ENCODE measurements at regions not wholly inside any gene's neighbourhood (a gene's known extent, or its start where the extent isn't known, plus 50 kb on each side); places are given as distances from the start of the nearest gene placed in this dataset.

DNA sequence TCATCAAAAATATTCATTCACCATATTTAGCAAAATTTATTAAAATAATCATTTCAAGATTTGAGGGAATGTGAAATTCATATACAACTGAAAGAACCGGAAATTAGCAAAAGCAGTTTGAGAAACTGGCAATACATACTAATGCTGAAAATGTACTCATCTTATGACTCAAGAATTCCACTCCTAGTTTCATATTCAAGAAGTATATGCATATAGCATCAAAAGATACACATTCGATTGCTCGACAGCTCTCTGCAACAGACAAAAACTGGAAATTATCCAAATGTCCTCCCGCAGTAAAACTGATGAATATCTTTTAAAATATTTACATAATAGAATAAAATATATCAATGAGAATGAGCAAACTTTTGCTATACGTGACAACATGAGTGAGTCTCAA lies 189.2 kb upstream of the MGAT4C start:
- Histone ChIP-seq H3T11ph (ENCODE audit: low read length) (no peak overlapping the region), H2BK120ac (ENCODE audit: low read depth, low read length, poor library complexity, severe bottlenecking) (no peak overlapping the region), H3K79me1 (ENCODE audit: insufficient read depth, low read depth, low read length, poor library complexity, severe bottlenecking) (no peaks in the 10 kb centered on the region), H3K27me3 (ENCODE audit: insufficient read depth, low read length) (no peaks in the 10 kb centered on the region), H2AFZ (ENCODE audit: low read length) (no peak overlapping the region), H2BK5ac (ENCODE audit: insufficient read length, low read length) (no peak overlapping the region), H3K79me2 (ENCODE audit: insufficient read depth, low read length) (no peaks in the 10 kb centered on the region), H2BK12ac (ENCODE audit: insufficient read length, low read depth, low read length) (no peak overlapping the region), H3K23ac (ENCODE audit: insufficient read length, low read depth, low read length) (no peak overlapping the region), H3K14ac (ENCODE audit: insufficient read depth, low read length) (no peak overlapping the region), H3K4me1 (ENCODE audit: insufficient read depth, low read length) (no peaks in the 10 kb centered on the region), H4K91ac (ENCODE audit: insufficient read length, low read depth, low read length) (no peak overlapping the region), H2BK20ac (ENCODE audit: low read depth, low read length, poor library complexity, severe bottlenecking) (no peak overlapping the region), H2BK15ac (ENCODE audit: low read depth, low read length) (no peak overlapping the region), H3K9ac (ENCODE audit: extremely low read depth, insufficient read length, low read length) (no peak overlapping the region), H3K27ac (ENCODE audit: insufficient read length, low read depth, low read length) (no peak overlapping the region), H3K9me3 (ENCODE audit: control insufficient read depth, low read depth, low read length) (no peaks in the 10 kb centered on the region), H4K5ac (ENCODE audit: insufficient read length, low read depth, low read length) (no peak overlapping the region), H3K18ac (ENCODE audit: insufficient read length, low read depth, low read length) (no peak overlapping the region), H4K20me1 (ENCODE audit: control insufficient read depth, insufficient read depth, insufficient read length) (no peaks in the 10 kb centered on the region), H3K56ac (ENCODE audit: insufficient read length, low read depth, low read length) (no peak overlapping the region), H2AK5ac (ENCODE audit: insufficient read length, low read length) (no peak overlapping the region), H3K4ac (ENCODE audit: low read depth, low read length) (no peak overlapping the region), H4K8ac (replicated peaks; ENCODE audit: insufficient read length, low read depth, low read length) (no peak overlapping the region), H3K23me2 (ENCODE audit: insufficient read length, low read depth, low read length, poor library complexity, severe bottlenecking) (no peaks in the 10 kb centered on the region), H3K4me2 (ENCODE audit: insufficient read depth, insufficient read length, low read length) (no peak overlapping the region)
- Mint-ChIP-seq H3K4me3 (no peak overlapping the region), H3K27me3 (ENCODE audit: low read depth) (no peaks in the 10 kb centered on the region), H3K9me3 (no peaks in the 10 kb centered on the region), H3K4me1 (no peaks in the 10 kb centered on the region), H3K27ac (no peak overlapping the region), H3K36me3 (ENCODE audit: insufficient read depth in 1 of 3, low read depth in 3 of 3) (no peaks in the 10 kb centered on the region)
- WGBS (ENCODE audit: extremely low coverage, insufficient read length, low lambda C conversion rate) = no CpG with 5 or more reads among the region's 5 CpGs
- TF ChIP-seq, protein P1, sequence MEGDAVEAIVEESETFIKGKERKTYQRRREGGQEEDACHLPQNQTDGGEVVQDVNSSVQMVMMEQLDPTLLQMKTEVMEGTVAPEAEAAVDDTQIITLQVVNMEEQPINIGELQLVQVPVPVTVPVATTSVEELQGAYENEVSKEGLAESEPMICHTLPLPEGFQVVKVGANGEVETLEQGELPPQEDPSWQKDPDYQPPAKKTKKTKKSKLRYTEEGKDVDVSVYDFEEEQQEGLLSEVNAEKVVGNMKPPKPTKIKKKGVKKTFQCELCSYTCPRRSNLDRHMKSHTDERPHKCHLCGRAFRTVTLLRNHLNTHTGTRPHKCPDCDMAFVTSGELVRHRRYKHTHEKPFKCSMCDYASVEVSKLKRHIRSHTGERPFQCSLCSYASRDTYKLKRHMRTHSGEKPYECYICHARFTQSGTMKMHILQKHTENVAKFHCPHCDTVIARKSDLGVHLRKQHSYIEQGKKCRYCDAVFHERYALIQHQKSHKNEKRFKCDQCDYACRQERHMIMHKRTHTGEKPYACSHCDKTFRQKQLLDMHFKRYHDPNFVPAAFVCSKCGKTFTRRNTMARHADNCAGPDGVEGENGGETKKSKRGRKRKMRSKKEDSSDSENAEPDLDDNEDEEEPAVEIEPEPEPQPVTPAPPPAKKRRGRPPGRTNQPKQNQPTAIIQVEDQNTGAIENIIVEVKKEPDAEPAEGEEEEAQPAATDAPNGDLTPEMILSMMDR (conservative IDR thresholded peaks at IDR 0.05) = no peak
- no peak for DNase-seq
